ENCODE measurements at regions not wholly inside any gene's neighbourhood (a gene's known extent, or its start where the extent isn't known, plus 50 kb on each side); places are given as distances from the start of the nearest gene placed in this dataset.

DNA sequence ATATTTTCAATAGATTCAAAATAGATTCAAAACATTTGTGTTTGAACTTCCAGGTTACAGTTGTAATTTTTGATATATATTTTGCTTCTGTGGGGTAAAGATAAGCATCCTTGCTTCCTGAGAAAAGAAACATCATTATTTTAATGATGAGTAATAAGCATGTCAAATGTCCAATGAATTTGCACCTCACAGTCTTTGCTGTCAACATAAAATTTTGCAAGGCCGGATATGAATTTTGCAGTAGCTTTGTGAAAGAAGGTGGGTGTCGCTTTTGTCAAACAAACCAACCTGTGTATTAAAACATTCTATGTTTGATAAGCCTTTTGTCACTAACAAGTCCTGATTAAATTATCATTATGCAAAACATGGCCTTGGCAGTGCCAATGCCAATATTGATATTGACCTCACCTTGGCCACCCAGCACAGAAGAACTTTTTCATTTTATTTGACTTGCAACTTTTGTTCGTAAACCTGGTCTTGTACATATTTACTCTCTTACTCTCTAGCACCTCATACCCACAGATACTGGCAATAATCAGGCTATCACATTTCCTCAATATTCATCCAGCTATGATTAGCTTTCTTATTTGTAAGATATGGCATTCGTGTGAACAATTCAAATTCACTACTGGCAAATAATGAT, 645.0 kb upstream of the KLF4 start:
- Mint-ChIP-seq H3K4me1 (no peaks in the 10 kb centered on the region), H3K36me3 (no peaks in the 10 kb centered on the region), H3K4me3 (no peak overlapping the region), H3K9me3 (no peaks in the 10 kb centered on the region), H3K27me3 (no peaks in the 10 kb centered on the region), H3K27ac (no peak overlapping the region)
- DNase-seq = no peak
- ATAC-seq (replicated peaks) = no peak

DNA sequence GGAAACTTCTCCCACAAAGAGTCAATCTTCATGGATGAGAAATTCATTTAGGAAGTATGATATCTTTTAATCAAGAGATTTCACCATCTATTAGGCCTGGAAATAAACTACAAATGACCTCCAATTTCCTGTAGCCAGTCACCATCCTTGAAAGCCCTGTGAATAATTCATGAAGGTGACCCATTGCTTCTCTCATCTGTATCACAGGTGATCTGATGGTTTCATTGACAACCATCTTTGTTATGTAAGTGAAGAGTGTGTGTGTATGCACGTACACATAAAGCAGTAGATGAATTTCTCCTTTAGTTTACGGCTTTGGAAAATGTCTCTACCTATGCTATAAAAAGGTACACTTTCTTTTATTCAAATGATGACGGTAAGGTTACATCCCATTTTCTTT, 644.1 kb upstream of the KLF4 start:
- Mint-ChIP-seq H3K27me3 (no peaks in the 10 kb centered on the region), H3K4me3 (no peak overlapping the region), H3K36me3 (no peaks in the 10 kb centered on the region), H3K9me3 (no peaks in the 10 kb centered on the region), H3K4me1 (no peaks in the 10 kb centered on the region), H3K27ac (no peak overlapping the region)
- ATAC-seq (replicated peaks) = no peak
- DNase-seq = no peak

- Mint-ChIP-seq H3K4me3 (no peak overlapping the region), H3K9me3 (no peaks in the 10 kb centered on the region), H3K27me3 (no peaks in the 10 kb centered on the region), H3K27ac (no peak overlapping the region), H3K36me3 (no peaks in the 10 kb centered on the region), H3K4me1 (no peaks in the 10 kb centered on the region)
- DNase-seq = no peak
- no peak for ATAC-seq (replicated peaks)
Measured at GRCh38 chr9:108133101-108133500, 643.5 kb upstream of the KLF4 start.

DNA sequence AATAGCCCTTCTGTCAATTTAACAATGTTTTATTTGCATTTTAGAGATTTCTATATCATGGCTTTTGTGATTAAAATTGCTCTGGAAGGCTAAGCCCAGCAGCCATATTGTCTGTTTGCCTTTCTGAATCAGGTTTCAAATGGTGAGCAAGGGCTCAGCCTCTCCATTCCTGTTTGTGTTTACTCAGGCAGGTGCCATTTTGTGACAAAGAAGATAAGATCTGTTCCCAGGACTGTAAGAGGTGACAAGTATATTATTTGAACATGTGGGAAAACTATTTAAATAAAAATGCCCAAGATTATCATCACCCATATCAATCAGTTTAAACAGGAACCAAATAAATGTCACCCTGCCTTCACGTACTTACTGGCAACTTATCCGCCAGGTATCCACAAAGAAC, 641.3 kb upstream of the KLF4 start:
- no peaks in the 10 kb centered on the region for H3K9me3 Mint-ChIP-seq
- ATAC-seq (replicated peaks) (no peak), DNase-seq (no peak)
- no peaks in the 10 kb centered on the region for H3K27me3 Mint-ChIP-seq
- no peak overlapping the region for H3K27ac Mint-ChIP-seq
- no peaks in the 10 kb centered on the region for H3K36me3 Mint-ChIP-seq
- no peak overlapping the region for H3K4me3 Mint-ChIP-seq
- H3K4me1 Mint-ChIP-seq = no peaks in the 10 kb centered on the region

DNA sequence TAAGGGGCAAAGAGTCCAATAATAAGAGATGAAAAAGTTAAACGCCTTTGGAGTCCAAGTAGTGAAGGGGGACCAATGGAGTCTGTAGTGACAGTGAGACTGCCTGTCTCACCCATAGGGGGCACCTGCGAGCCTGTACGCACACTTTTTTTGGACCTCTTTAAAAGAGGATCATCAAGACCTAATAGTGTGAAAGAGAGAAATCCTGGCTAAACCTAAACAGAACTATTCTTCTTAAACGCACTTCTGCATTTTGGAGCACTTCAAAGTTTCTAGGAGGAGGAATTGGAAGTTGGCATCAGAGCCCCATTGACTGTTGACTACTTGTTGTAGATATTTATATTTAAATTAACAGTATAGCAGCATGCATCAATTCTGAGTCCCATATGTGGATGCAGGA, 636.1 kb upstream of the KLF4 start:
- DNase-seq (no peak), ATAC-seq (replicated peaks) (no peak)
- no peak overlapping the region for H3K27ac Mint-ChIP-seq
- peaks cover 3 to 4% of the 10 kb centered on the region in 2 donors for H3K9me3 Mint-ChIP-seq
- peaks cover 4 to 15% of the 10 kb centered on the region in 2 donors for H3K27me3 Mint-ChIP-seq
- H3K4me3 Mint-ChIP-seq = no peak overlapping the region
- H3K4me1 Mint-ChIP-seq = no peaks in the 10 kb centered on the region
- H3K36me3 Mint-ChIP-seq = no peaks in the 10 kb centered on the region

GRCh38 chr9:108119530-108120113, 630.1 kb upstream of the KLF4 start:
- Mint-ChIP-seq H3K4me1 (peaks cover 0 to 6% of the 10 kb centered on the region in 2 donors), H3K4me3 (no peak overlapping the region), H3K27ac (no peak overlapping the region), H3K9me3 (no peaks in the 10 kb centered on the region), H3K27me3 (peaks cover 0 to 9% of the 10 kb centered on the region in 2 donors), H3K36me3 (no peaks in the 10 kb centered on the region)
- no peak for ATAC-seq (replicated peaks)
- DNase-seq = no peak

- H3K4me1 Mint-ChIP-seq = peaks cover 0 to 6% of the 10 kb centered on the region in 2 donors
- DNase-seq = no peak
- no peak overlapping the region for H3K4me3 Mint-ChIP-seq
- peak overlapping the region; percentile 68 for H3K27ac Mint-ChIP-seq
- no peaks in the 10 kb centered on the region for H3K36me3 Mint-ChIP-seq
- ATAC-seq (replicated peaks) = no peak
- H3K9me3 Mint-ChIP-seq = no peaks in the 10 kb centered on the region
- no peaks in the 10 kb centered on the region for H3K27me3 Mint-ChIP-seq
Measured at GRCh38 chr9:108117795-108118194, 628.2 kb upstream of the KLF4 start.

- no peak for DNase-seq
Measured at GRCh38 chr9:108117306-108117705, 627.7 kb upstream of the KLF4 start.

GRCh38 chr9:108113596-108113995, 624.0 kb upstream of the KLF4 start:
- Mint-ChIP-seq H3K27ac (no peak overlapping the region), H3K9me3 (no peaks in the 10 kb centered on the region), H3K4me3 (no peak overlapping the region), H3K4me1 (peaks cover 0 to 6% of the 10 kb centered on the region in 2 donors), H3K36me3 (no peaks in the 10 kb centered on the region), H3K27me3 (no peaks in the 10 kb centered on the region)
- peak in 1 of 2 donors; percentile 38 for ATAC-seq (replicated peaks)
- no peak for DNase-seq

More at GRCh38 chr9:108117306-108117705, 627.7 kb upstream of the KLF4 start:
- no peak for ATAC-seq (replicated peaks)
- Mint-ChIP-seq H3K27me3 (no peaks in the 10 kb centered on the region), H3K27ac (no peak overlapping the region), H3K4me1 (peaks cover 0 to 6% of the 10 kb centered on the region in 2 donors), H3K4me3 (no peak overlapping the region), H3K36me3 (no peaks in the 10 kb centered on the region), H3K9me3 (no peaks in the 10 kb centered on the region)

DNA sequence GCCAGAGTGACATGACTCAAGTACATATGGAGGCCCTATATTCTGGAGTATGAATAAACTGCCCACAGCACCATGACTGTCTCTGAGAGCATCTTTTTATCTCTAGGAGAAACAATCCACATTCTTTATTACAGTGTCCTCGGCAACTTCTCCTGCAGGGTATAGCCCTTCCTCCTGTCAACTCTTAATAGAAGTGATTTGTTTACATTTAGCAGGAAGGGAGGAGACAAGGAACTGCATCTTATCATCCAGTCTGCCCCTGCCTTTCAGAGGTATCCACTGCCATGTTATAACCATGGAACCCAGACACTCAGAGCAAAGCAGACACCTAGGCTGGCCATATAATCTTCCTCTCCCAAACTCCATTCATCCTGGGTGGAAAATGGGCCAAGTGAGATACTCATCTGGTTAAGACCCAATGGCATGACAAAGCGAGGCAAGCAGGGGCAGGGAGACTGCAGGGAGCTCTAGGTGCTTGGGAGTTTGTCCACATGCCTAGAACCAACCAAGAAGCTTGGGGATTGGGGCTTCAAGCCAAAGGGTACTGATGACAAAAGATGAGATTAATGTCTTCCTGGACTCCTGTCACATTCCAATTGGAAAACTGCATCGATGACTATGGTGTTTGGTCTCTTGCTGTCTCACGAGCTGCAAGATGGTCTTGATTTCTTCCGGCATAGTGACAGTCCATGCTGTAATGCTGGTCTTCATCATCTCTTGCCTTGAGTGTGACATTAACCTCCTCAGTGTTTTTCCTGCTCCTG, 620.5 kb upstream of the KLF4 start:
- Mint-ChIP-seq H3K4me3 (no peak overlapping the region), H3K36me3 (no peaks in the 10 kb centered on the region), H3K4me1 (peaks cover 0 to 2% of the 10 kb centered on the region in 2 donors), H3K9me3 (no peaks in the 10 kb centered on the region), H3K27me3 (no peaks in the 10 kb centered on the region), H3K27ac (no peak overlapping the region)
- ATAC-seq (replicated peaks) (no peak), DNase-seq (no peak)

DNA sequence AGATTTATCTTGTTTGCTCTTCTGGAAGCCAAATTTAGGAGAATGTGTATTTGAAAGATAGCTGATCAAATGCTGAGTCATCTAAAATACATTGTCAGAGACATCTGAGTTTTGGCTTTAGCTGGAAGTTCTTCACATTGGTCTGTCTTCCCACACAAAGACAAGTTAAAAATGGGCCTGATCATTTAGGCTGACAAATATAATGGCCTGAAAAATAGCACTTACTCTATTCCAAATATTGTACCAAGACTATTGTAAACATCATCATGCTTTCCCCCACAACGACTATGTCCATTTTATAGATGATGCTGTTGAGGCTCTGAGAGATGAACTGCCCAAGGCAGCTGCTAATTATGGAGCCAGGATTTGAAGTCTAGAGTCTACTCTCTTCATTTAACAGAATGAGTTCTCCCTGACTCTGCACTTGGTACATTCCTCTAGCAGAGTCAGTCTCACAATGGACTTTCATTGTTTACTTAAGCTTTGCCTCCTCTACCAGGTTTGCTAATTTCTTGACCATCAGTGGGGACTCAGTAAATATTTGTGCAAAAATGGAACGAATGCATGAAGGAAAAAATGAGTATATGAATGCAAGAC, 619.4 kb upstream of the KLF4 start:
- H3K4me1 Mint-ChIP-seq = peaks cover 0 to 5% of the 10 kb centered on the region in 2 donors
- no peak overlapping the region for H3K27ac Mint-ChIP-seq
- no peaks in the 10 kb centered on the region for H3K36me3 Mint-ChIP-seq
- H3K4me3 Mint-ChIP-seq = no peak overlapping the region
- DNase-seq = no peak
- H3K9me3 Mint-ChIP-seq = no peaks in the 10 kb centered on the region
- peaks cover 0 to 4% of the 10 kb centered on the region in 2 donors for H3K27me3 Mint-ChIP-seq
- ATAC-seq (replicated peaks) = no peak

DNA sequence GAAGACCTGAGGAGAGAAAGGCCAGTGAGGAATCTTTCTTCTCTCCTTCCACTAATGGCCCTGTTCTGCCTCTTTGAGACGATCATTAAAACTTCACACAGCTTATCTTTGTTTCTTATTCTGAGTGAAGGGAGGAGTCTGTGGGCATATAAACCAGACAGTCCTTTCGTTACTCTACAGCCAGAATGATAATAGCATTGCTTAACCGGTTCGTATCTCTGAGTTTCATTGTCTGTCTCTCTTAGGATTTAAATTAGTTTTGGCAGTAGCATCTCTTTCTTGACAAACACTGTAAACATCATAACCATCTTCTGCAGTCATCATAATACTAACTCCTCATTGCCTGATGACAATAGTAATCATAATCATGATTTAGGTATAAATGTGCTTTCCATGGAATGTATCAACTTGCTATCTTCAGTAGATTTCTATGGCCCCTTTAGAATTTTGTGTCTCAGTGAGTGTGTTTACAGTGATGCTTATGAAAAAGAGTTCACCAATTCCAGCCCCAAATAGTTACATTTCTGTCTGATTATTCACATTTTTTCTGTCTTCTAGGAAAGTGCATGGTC, 618.8 kb upstream of the KLF4 start:
- H3K27me3 Mint-ChIP-seq = peaks cover 0 to 4% of the 10 kb centered on the region in 2 donors
- H3K27ac Mint-ChIP-seq = no peak overlapping the region
- ATAC-seq (replicated peaks) (no peak), DNase-seq (no peak)
- H3K4me1 Mint-ChIP-seq = peaks cover 0 to 5% of the 10 kb centered on the region in 2 donors
- H3K9me3 Mint-ChIP-seq = no peaks in the 10 kb centered on the region
- no peaks in the 10 kb centered on the region for H3K36me3 Mint-ChIP-seq
- no peak overlapping the region for H3K4me3 Mint-ChIP-seq

GRCh38 chr9:108105885-108106284, 616.3 kb upstream of the KLF4 start:
- H3K36me3 Mint-ChIP-seq = peaks cover 0 to 2% of the 10 kb centered on the region in 2 donors

GRCh38 chr9:108104991-108105390, 615.4 kb upstream of the KLF4 start:
- H3K4me1 Mint-ChIP-seq = peaks cover 0 to 5% of the 10 kb centered on the region in 2 donors
- peaks cover 9 to 13% of the 10 kb centered on the region in 2 donors for H3K27me3 Mint-ChIP-seq
- H3K36me3 Mint-ChIP-seq = peaks cover 0 to 2% of the 10 kb centered on the region in 2 donors
- no peaks in the 10 kb centered on the region for H3K9me3 Mint-ChIP-seq
- ATAC-seq (replicated peaks) = no peak
- no peak for DNase-seq
- H3K27ac Mint-ChIP-seq = no peak overlapping the region
- no peak overlapping the region for H3K4me3 Mint-ChIP-seq

More at GRCh38 chr9:108105885-108106284, 616.3 kb upstream of the KLF4 start:
- Mint-ChIP-seq H3K9me3 (no peaks in the 10 kb centered on the region), H3K4me3 (no peak overlapping the region), H3K27me3 (peaks cover 4 to 7% of the 10 kb centered on the region in 2 donors), H3K27ac (no peak overlapping the region), H3K4me1 (peaks cover 0 to 5% of the 10 kb centered on the region in 2 donors)
- no peak for DNase-seq
- ATAC-seq (replicated peaks) = no peak

Measured in stimulated activated naive B cell treated with anti-CD40 and anti-IgM and Interleukin-4, amounts not matched to agents 10 μg/mL and 1 μg/mL and 100 μg/mL, for 72 hours (primary cell).